ENCODE measurements at regions not wholly inside any gene's neighbourhood (a gene's known extent, or its start where the extent isn't known, plus 50 kb on each side); places are given as distances from the start of the nearest gene placed in this dataset.

GRCh38 chr2:118738524-118739308, 108.7 kb downstream of the EN1 start:
- DNase-seq (ENCODE audit: low read depth), result no peak

- no peak for DNase-seq (ENCODE audit: low read depth)
These were observed 109.3 kb downstream of the EN1 start for GRCh38 chr2:118738106-118738505.

- DNase-seq (ENCODE audit: low read depth), result no peak
These were observed 109.8 kb downstream of the EN1 start for GRCh38 chr2:118737684-118738083.

GRCh38 chr2:118732432-118732831, 115.0 kb downstream of the EN1 start:
- no peak for DNase-seq (ENCODE audit: low read depth)

- DNase-seq (ENCODE audit: low read depth), result no peak
These were observed 116.0 kb downstream of the EN1 start for GRCh38 chr2:118731413-118731812.

- DNase-seq (ENCODE audit: low read depth), result no peak
These were observed 117.0 kb downstream of the EN1 start for GRCh38 chr2:118730405-118730804.

GRCh38 chr2:118729760-118730159, 117.7 kb downstream of the EN1 start:
- DNase-seq (ENCODE audit: low read depth), result no peak

GRCh38 chr2:118728984-118729383, 118.5 kb downstream of the EN1 start:
- DNase-seq (ENCODE audit: low read depth), result no peak

GRCh38 chr2:118726821-118727220, 120.6 kb downstream of the EN1 start:
- no peak for DNase-seq (ENCODE audit: low read depth)

GRCh38 chr2:118723394-118723793, 124.1 kb downstream of the EN1 start:
- no peak for DNase-seq (ENCODE audit: low read depth)

GRCh38 chr2:118722976-118723375, 124.5 kb downstream of the EN1 start:
- DNase-seq (ENCODE audit: low read depth), result no peak

- DNase-seq (ENCODE audit: low read depth), result no peak
These were observed 125.5 kb downstream of the EN1 start for GRCh38 chr2:118721817-118722551.

- DNase-seq (ENCODE audit: low read depth), result no peak
These were observed 126.6 kb downstream of the EN1 start for GRCh38 chr2:118720866-118721265.

- DNase-seq (ENCODE audit: low read depth), result no peak
These were observed 128.5 kb downstream of the EN1 start for GRCh38 chr2:118718921-118719320.

- no peak for DNase-seq (ENCODE audit: low read depth)
These were observed 131.3 kb downstream of the EN1 start for GRCh38 chr2:118716102-118716501.

GRCh38 chr2:118714118-118714517, 133.3 kb downstream of the EN1 start:
- no peak for DNase-seq (ENCODE audit: low read depth)

- DNase-seq (ENCODE audit: low read depth), result no peak
These were observed 135.8 kb downstream of the EN1 start for GRCh38 chr2:118711603-118712002.

GRCh38 chr2:118710481-118710880, 137.0 kb downstream of the EN1 start:
- DNase-seq (ENCODE audit: low read depth), result no peak

- no peak for DNase-seq (ENCODE audit: low read depth)
These were observed 137.7 kb downstream of the EN1 start for GRCh38 chr2:118709786-118710185.

GRCh38 chr2:118706844-118707243, 140.6 kb downstream of the EN1 start:
- DNase-seq (ENCODE audit: low read depth), result no peak

GRCh38 chr2:118706371-118706770, 141.1 kb downstream of the EN1 start:
- no peak for DNase-seq (ENCODE audit: low read depth)

- no peak for DNase-seq (ENCODE audit: low read depth)
These were observed 142.4 kb downstream of the EN1 start for GRCh38 chr2:118705032-118705431.

GRCh38 chr2:118699447-118700175, 147.8 kb downstream of the EN1 start:
- no peak for DNase-seq (ENCODE audit: low read depth)
